GM12878 (cell line): ENCODE measurements at regions not wholly inside any gene's neighbourhood (a gene's known extent, or its start where the extent isn't known, plus 50 kb on each side); places are given as distances from the start of the nearest gene placed in this dataset.

Source experiments
- CBFB ChIP-seq: IDR thresholded peaks from 2 replicates; pipeline ENCODE4 v1.6.1; 2016; ENCODE audit warnings: antibody characterized with exemption, low read depth
- CEBPB ChIP-seq, 2 experiments: fragments of 150-350 bp in 1 of 2; IDR thresholded peaks; 2 replicates each; pipeline ENCODE4 v1.6.1; 2012 to 2014; ENCODE audit warnings: low read depth in 2 of 2, low read length in 2 of 2, borderline replicate concordance in 1 of 2, inconsistent platforms in 1 of 2
- EZH2 ChIP-seq: IDR thresholded peaks from 2 replicates; pipeline ENCODE4 v1.6.1; 2012; ENCODE audit warnings: low read depth, mild to moderate bottlenecking, control low read depth, inconsistent platforms, low read length, borderline replicate concordance; ENCODE audit not compliant: control insufficient read depth
- FOXM1 ChIP-seq: IDR thresholded peaks from 2 replicates; pipeline ENCODE4 v1.6.1; 2012; ENCODE audit warnings: low read depth, mild to moderate bottlenecking, inconsistent platforms, low read length, moderate library complexity
- KDM1A ChIP-seq: fragments of 200-600 bp; sonication (generic); IDR thresholded peaks from 2 replicates; pipeline ENCODE4 v1.6.1; 2016; ENCODE audit warnings: borderline replicate concordance
- MTA2 ChIP-seq: fragments of 450-650 bp; IDR thresholded peaks from 2 replicates; pipeline ENCODE4 v1.6.1; 2016; ENCODE audit warnings: low read depth, mild to moderate bottlenecking, moderate library complexity
- NRF1 ChIP-seq: conservative IDR thresholded peaks from 2 replicates; pipeline ENCODE4 v1.6.1; 2011; ENCODE audit warnings: mild to moderate bottlenecking, low read depth, low read length, improper control_type of control experiment
- POLR2A ChIP-seq: IDR thresholded peaks from 2 replicates; pipeline ENCODE4 v1.6.1; 2011; ENCODE audit warnings: low read depth, mild to moderate bottlenecking, low read length
- RFX5 ChIP-seq: IDR thresholded peaks from 2 replicates; pipeline ENCODE4 v1.6.1; 2011; ENCODE audit warnings: low read depth, low read length, improper control_type of control experiment
- SP1 ChIP-seq: IDR thresholded peaks from one replicate; pipeline ENCODE4 v1.6.1; 2011; ENCODE audit warnings: low read depth, low read length
- SUZ12 ChIP-seq: fragments of 200-600 bp; sonication (generic); IDR thresholded peaks from one replicate; pipeline ENCODE4 v1.6.1; 2018; ENCODE audit warnings: antibody characterized with exemption, mild to moderate bottlenecking; ENCODE audit not compliant: unreplicated experiment
- TF ChIP-seq, protein P1 (sequence below), 3 experiments: IDR thresholded peaks in 2 of 3; conservative IDR thresholded peaks in 1 of 3; 2 replicates each; pipeline ENCODE4 v1.5.1; 2011; ENCODE audit warnings: low read depth in 3 of 3, low read length in 3 of 3, mild to moderate bottlenecking in 3 of 3, control low read depth in 2 of 3, moderate library complexity in 2 of 3, inconsistent platforms in 1 of 3, mixed read lengths in 1 of 3; ENCODE audit not compliant: control insufficient read depth in 2 of 3, insufficient read depth in 1 of 3; ENCODE audit errors: extremely low read depth in 1 of 3
- TF ChIP-seq, protein P2 (sequence below): IDR thresholded peaks from 2 replicates; pipeline ENCODE4 v1.6.1; 2012; ENCODE audit warnings: low read depth, low read length, improper control_type of control experiment
- TF ChIP-seq, protein P3 (sequence below): IDR thresholded peaks from 2 replicates; pipeline ENCODE4 v1.6.1; 2011; ENCODE audit warnings: borderline replicate concordance, low read depth, mild to moderate bottlenecking, moderate library complexity, low read length; ENCODE audit not compliant: insufficient read depth, poor library complexity, severe bottlenecking

DNA sequence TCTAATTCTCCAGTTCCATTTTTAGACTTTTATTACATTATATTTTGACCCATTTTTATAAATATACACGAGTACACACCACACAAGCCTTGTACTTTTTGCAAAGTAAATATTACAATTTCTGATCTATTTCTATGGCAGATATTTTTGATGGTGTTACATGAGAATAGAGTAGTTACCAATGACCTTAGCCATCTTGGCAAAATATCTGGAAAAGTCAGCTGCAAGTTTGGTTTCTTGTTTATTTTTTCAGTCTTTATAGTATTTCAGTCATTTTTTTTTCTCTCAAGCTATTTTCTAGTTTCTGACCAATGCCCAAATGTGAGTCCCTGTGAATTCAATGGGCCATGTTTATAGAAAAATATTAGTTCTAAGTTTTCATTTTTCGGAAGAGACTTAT, 64.0 kb upstream of the TMC1 start:
- TF ChIP-seq MTA2: no peak
- TF ChIP-seq FOXM1: no peak
- no peak for TF ChIP-seq EZH2
- TF ChIP-seq SUZ12: no peak
- TF ChIP-seq, protein P1, sequence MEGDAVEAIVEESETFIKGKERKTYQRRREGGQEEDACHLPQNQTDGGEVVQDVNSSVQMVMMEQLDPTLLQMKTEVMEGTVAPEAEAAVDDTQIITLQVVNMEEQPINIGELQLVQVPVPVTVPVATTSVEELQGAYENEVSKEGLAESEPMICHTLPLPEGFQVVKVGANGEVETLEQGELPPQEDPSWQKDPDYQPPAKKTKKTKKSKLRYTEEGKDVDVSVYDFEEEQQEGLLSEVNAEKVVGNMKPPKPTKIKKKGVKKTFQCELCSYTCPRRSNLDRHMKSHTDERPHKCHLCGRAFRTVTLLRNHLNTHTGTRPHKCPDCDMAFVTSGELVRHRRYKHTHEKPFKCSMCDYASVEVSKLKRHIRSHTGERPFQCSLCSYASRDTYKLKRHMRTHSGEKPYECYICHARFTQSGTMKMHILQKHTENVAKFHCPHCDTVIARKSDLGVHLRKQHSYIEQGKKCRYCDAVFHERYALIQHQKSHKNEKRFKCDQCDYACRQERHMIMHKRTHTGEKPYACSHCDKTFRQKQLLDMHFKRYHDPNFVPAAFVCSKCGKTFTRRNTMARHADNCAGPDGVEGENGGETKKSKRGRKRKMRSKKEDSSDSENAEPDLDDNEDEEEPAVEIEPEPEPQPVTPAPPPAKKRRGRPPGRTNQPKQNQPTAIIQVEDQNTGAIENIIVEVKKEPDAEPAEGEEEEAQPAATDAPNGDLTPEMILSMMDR (IDR thresholded peaks at IDR 0.05 in 2 of 3, conservative IDR thresholded peaks at IDR 0.05 in 1 of 3; ENCODE audit: control insufficient read depth in 2 of 3, extremely low read depth in 1 of 3, insufficient read depth in 1 of 3, low read depth in 3 of 3, low read length in 3 of 3): no peak
- no peak for TF ChIP-seq NRF1
- TF ChIP-seq, protein P2, sequence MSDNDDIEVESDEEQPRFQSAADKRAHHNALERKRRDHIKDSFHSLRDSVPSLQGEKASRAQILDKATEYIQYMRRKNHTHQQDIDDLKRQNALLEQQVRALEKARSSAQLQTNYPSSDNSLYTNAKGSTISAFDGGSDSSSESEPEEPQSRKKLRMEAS: no peak
- no peak for TF ChIP-seq POLR2A
- TF ChIP-seq CBFB: no peak
- TF ChIP-seq, protein P3, sequence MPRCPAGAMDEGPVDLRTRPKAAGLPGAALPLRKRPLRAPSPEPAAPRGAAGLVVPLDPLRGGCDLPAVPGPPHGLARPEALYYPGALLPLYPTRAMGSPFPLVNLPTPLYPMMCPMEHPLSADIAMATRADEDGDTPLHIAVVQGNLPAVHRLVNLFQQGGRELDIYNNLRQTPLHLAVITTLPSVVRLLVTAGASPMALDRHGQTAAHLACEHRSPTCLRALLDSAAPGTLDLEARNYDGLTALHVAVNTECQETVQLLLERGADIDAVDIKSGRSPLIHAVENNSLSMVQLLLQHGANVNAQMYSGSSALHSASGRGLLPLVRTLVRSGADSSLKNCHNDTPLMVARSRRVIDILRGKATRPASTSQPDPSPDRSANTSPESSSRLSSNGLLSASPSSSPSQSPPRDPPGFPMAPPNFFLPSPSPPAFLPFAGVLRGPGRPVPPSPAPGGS: no peak
- no peak for TF ChIP-seq KDM1A
- no peak for TF ChIP-seq SP1
- no peak for TF ChIP-seq CEBPB (IDR thresholded peaks at IDR 0.05; ENCODE audit: borderline replicate concordance in 1 of 2, low read depth in 2 of 2, low read length in 2 of 2)
- TF ChIP-seq RFX5: no peak
